H1 (cell line): ENCODE measurements at regions not wholly inside any gene's neighbourhood (a gene's known extent, or its start where the extent isn't known, plus 50 kb on each side); places are given as distances from the start of the nearest gene placed in this dataset.

Experiments
- CTCF ChIA-PET: fragments of 300-600 bp; sonication (Branson Sonifier 250); formaldehyde crosslinking; loops from one replicate; lab custom pipeline; 2021; ENCODE audit not compliant: partially characterized antibody; lab: Charles Lee
- POLR2A ChIA-PET: fragments of 300-600 bp; sonication (Branson Sonifier 250); formaldehyde crosslinking; loops from one replicate; lab custom pipeline; 2021; ENCODE audit warnings: inconsistent platforms; ENCODE audit not compliant: partially characterized antibody; lab: Charles Lee
- DNase-seq, 2 experiments: peaks; one replicate each; pipeline versions ENCODE4 v3.0.0 to v3.0.0-alpha.2; 2010 to 2022; ENCODE audit warnings: low spot score in 2 of 2, low read depth in 1 of 2, mixed read lengths in 1 of 2
- FAIRE-seq: peaks from 2 replicates; lab custom pipeline; 2011; peaks lifted over from hg19 to GRCh38; lab: Jason Lieb, UNC
- H2AFZ ChIP-seq: 2 replicates; pipeline ENCODE4 v1.8.1; 2012; ENCODE audit warnings: low read length, inconsistent platforms
- H2AK5ac ChIP-seq: 2 replicates; pipeline ENCODE4 v1.6.1; 2013; ENCODE audit warnings: low read depth, low read length
- H2BK120ac ChIP-seq: replicated peaks from 2 replicates; pipeline ENCODE3; 2013; ENCODE audit warnings: low read depth, low read length, inconsistent platforms
- H2BK12ac ChIP-seq: 2 replicates; pipeline ENCODE4 v1.6.1; 2013; ENCODE audit warnings: low read depth, low read length
- H2BK15ac ChIP-seq: 2 replicates; pipeline ENCODE4 v1.6.1; 2013; ENCODE audit warnings: low read length
- H2BK20ac ChIP-seq: 2 replicates; pipeline ENCODE4 v1.6.1; 2013; ENCODE audit warnings: low read length
- H2BK5ac ChIP-seq: 2 replicates; pipeline ENCODE4 v1.6.1; 2013; ENCODE audit warnings: low read depth, low read length
- H3K14ac ChIP-seq: 2 replicates; pipeline ENCODE4 v1.6.1; 2013; ENCODE audit warnings: inconsistent platforms; ENCODE audit not compliant: insufficient read length
- H3K18ac ChIP-seq: 2 replicates; pipeline ENCODE4 v1.6.1; 2013; ENCODE audit warnings: low read length; ENCODE audit errors: extremely low read depth
- H3K23ac ChIP-seq: 2 replicates; pipeline ENCODE4 v1.6.1; 2013; ENCODE audit warnings: inconsistent platforms; ENCODE audit not compliant: insufficient read length
- H3K23me2 ChIP-seq: 2 replicates; pipeline ENCODE4 v1.6.1; 2013; ENCODE audit warnings: low read depth, low read length
- H3K27ac ChIP-seq: 2 replicates; pipeline ENCODE4 v1.6.1; 2011; ENCODE audit warnings: low read depth, low read length, inconsistent platforms
- H3K27me3 ChIP-seq, 4 experiments: replicated peaks in 1 of 4; 1 replicate in 1 of 4; 2 replicates in 3 of 4; pipeline versions ENCODE4 v1.6.1 to v1.8.1; 2011 to 2013; ENCODE audit warnings: low read length in 3 of 4, mild to moderate bottlenecking in 3 of 4, inconsistent platforms in 2 of 4, mixed read lengths in 2 of 4, moderate library complexity in 1 of 4; ENCODE audit not compliant: control insufficient read depth in 3 of 4, insufficient read depth in 3 of 4; ENCODE audit errors: extremely low read depth in 1 of 4
- H3K36me3 ChIP-seq, 4 experiments: 2 replicates each; pipeline versions ENCODE4 v1.6.1 to v1.8.1; 2011 to 2013; ENCODE audit warnings: mild to moderate bottlenecking in 4 of 4, low read length in 3 of 4, moderate library complexity in 2 of 4, control low read depth in 1 of 4, inconsistent platforms in 1 of 4; ENCODE audit not compliant: insufficient read depth in 4 of 4, control insufficient read depth in 2 of 4
- H3K4ac ChIP-seq: replicated peaks from 2 replicates; pipeline ENCODE3; 2013; ENCODE audit warnings: low read length, low read depth, mixed read lengths, inconsistent platforms; ENCODE audit not compliant: insufficient read length
- H3K4me1 ChIP-seq, 4 experiments: replicated peaks in 1 of 4; 1 replicate in 1 of 4; 2 replicates in 3 of 4; pipeline versions ENCODE4 v1.6.1 to v1.8.1; 2011 to 2013; ENCODE audit warnings: low read length in 3 of 4, inconsistent platforms in 2 of 4, mixed read lengths in 1 of 4; ENCODE audit not compliant: insufficient read depth in 4 of 4, control insufficient read depth in 3 of 4
- H3K4me2 ChIP-seq, 2 experiments: 2 replicates each; pipeline versions ENCODE4 v1.6.1 to v1.8.1; 2011 to 2013; ENCODE audit warnings: low read depth in 2 of 2, low read length in 2 of 2, control low read depth in 1 of 2, inconsistent platforms in 1 of 2, mild to moderate bottlenecking in 1 of 2; ENCODE audit not compliant: insufficient read depth in 1 of 2
- H3K4me3 ChIP-seq, 4 experiments: fragments of 200-600, 300-600 bp in 1 of 4; sonication (generic), shearing (Covaris generic), sonication (Bioruptor Twin) in 1 of 4; 2 replicates each; pipeline versions ENCODE4 v1.5.1 to v1.8.1; 2011 to 2016; ENCODE audit warnings: low read length in 4 of 4, low read depth in 3 of 4, control low read depth in 2 of 4, inconsistent platforms in 2 of 4, mild to moderate bottlenecking in 2 of 4, mixed read lengths in 1 of 4, moderate library complexity in 1 of 4; ENCODE audit not compliant: insufficient read depth in 2 of 4; ENCODE audit errors: extremely low read depth in 1 of 4
- H3K56ac ChIP-seq: replicated peaks from 2 replicates; pipeline ENCODE3; 2013; ENCODE audit warnings: low read depth, mild to moderate bottlenecking, mixed read lengths, low read length, inconsistent platforms; ENCODE audit not compliant: insufficient read length
- H3K79me1 ChIP-seq: 2 replicates; pipeline ENCODE4 v1.6.1; 2013; ENCODE audit warnings: low read depth, low read length, control low read depth
- H3K79me2 ChIP-seq, 2 experiments: 2 replicates each; pipeline versions ENCODE4 v1.6.1 to v1.8.1; 2012 to 2013; ENCODE audit warnings: low read length in 2 of 2, mild to moderate bottlenecking in 2 of 2, inconsistent platforms in 1 of 2; ENCODE audit not compliant: insufficient read depth in 2 of 2, control insufficient read depth in 1 of 2
- H3K9ac ChIP-seq, 4 experiments: replicated peaks in 1 of 4; 1 replicate in 1 of 4; 2 replicates in 3 of 4; pipeline versions ENCODE4 v1.6.1 to v1.8.1; 2011 to 2013; ENCODE audit warnings: low read depth in 3 of 4, low read length in 3 of 4, control low read depth in 2 of 4, mild to moderate bottlenecking in 2 of 4, moderate library complexity in 2 of 4, inconsistent platforms in 1 of 4; ENCODE audit errors: extremely low read depth in 1 of 4
- H3K9me3 ChIP-seq, 2 experiments: 2 replicates each; pipeline versions ENCODE4 v1.6.1 to v1.8.1; 2012 to 2013; ENCODE audit warnings: mild to moderate bottlenecking in 2 of 2, moderate library complexity in 2 of 2, control low read depth in 1 of 2, inconsistent platforms in 1 of 2, low read depth in 1 of 2, low read length in 1 of 2, mixed read lengths in 1 of 2; ENCODE audit not compliant: insufficient read depth in 2 of 2
- H4K20me1 ChIP-seq, 2 experiments: replicated peaks in 1 of 2; 2 replicates each; pipeline versions ENCODE3 to v1.8.1; 2011 to 2013; ENCODE audit warnings: inconsistent platforms in 2 of 2, low read length in 2 of 2, mild to moderate bottlenecking in 1 of 2; ENCODE audit not compliant: insufficient read depth in 2 of 2, control insufficient read depth in 1 of 2
- H4K5ac ChIP-seq: 2 replicates; pipeline ENCODE4 v1.6.1; 2013; ENCODE audit warnings: low read length, low read depth, mixed read lengths, inconsistent platforms; ENCODE audit not compliant: insufficient read length
- H4K8ac ChIP-seq: 2 replicates; pipeline ENCODE4 v1.8.0; 2013; ENCODE audit warnings: mild to moderate bottlenecking, moderate library complexity, low read length, inconsistent platforms; ENCODE audit not compliant: insufficient read depth; ENCODE audit errors: extremely low read depth
- H4K91ac ChIP-seq: replicated peaks from 2 replicates; pipeline ENCODE3; 2013; ENCODE audit warnings: low read length, mixed read lengths, inconsistent platforms; ENCODE audit not compliant: insufficient read length
- ATF3 ChIP-seq: IDR thresholded peaks from 2 replicates; pipeline ENCODE4 v1.6.1; 2011; ENCODE audit warnings: low read depth, mild to moderate bottlenecking, low read length; ENCODE audit not compliant: insufficient read depth
- CBX5 ChIP-seq: fragments of 300-800, 300-1000 bp; sonication (generic); IDR thresholded peaks from 2 replicates; pipeline ENCODE4 v1.7.1; 2016; ENCODE audit warnings: antibody characterized with exemption, low read length, low read depth
- CEBPB ChIP-seq: IDR thresholded peaks from 2 replicates; pipeline ENCODE4 v1.6.1; 2012; ENCODE audit warnings: low read depth, low read length
- CHD1 ChIP-seq: IDR thresholded peaks from 2 replicates; pipeline ENCODE4 v1.6.1; 2012; ENCODE audit warnings: low read depth, low read length, improper control_type of control experiment
- CTCF ChIP-seq, 3 experiments: IDR thresholded peaks; 1 replicate in 2 of 3; 2 replicates in 1 of 3; pipeline versions ENCODE4 v1.5.1 to v1.6.1; 2011; ENCODE audit warnings: low read length in 3 of 3, mild to moderate bottlenecking in 3 of 3, inconsistent platforms in 2 of 3, low read depth in 1 of 3, moderate library complexity in 1 of 3; ENCODE audit not compliant: insufficient read depth in 1 of 3; ENCODE audit errors: control extremely low read depth in 1 of 3
- GTF2F1 ChIP-seq: IDR thresholded peaks from 2 replicates; pipeline ENCODE4 v1.6.1; 2012; ENCODE audit warnings: low read depth, low read length, improper control_type of control experiment, borderline replicate concordance
- HDAC2 ChIP-seq, 2 experiments: fragments of 300-600 bp in 1 of 2; sonication (generic) in 1 of 2; IDR thresholded peaks; 2 replicates each; pipeline ENCODE4 v1.6.1; 2011 to 2012; ENCODE audit warnings: low read depth in 2 of 2, low read length in 2 of 2, mild to moderate bottlenecking in 2 of 2, moderate library complexity in 2 of 2, borderline replicate concordance in 1 of 2, inconsistent platforms in 1 of 2
- SIX5 ChIP-seq: IDR thresholded peaks from 2 replicates; pipeline ENCODE4 v1.6.1; 2011; ENCODE audit warnings: mild to moderate bottlenecking, low read depth, low read length
- TEAD4 ChIP-seq: IDR thresholded peaks from 2 replicates; pipeline ENCODE4 v1.6.1; 2012; ENCODE audit warnings: low read depth, low read length, inconsistent platforms, mixed read lengths
- WGBS, 2 experiments: shearing (Covaris generic) in 1 of 2; methylation state at CpG; one replicate each; pipeline versions ENCODE4 v1.1.6 to v1.1.7; 2013 to 2015; ENCODE audit warnings: low lambda C conversion rate in 2 of 2, mixed read lengths in 2 of 2, inconsistent platforms in 1 of 2, low coverage in 1 of 2, missing lambda C conversion rate in 1 of 2; ENCODE audit not compliant: insufficient replicate concordance in 2 of 2, insufficient coverage in 1 of 2, insufficient read length in 1 of 2; ENCODE audit errors: extremely low coverage in 1 of 2, missing lambda C conversion rate in 1 of 2; 5-methylcytosine and 5-hydroxymethylcytosine counted together

- H4K5ac ChIP-seq: no peak overlapping the region
- TF ChIP-seq CBX5 (no peak), HDAC2 (IDR thresholded peaks at IDR 0.05; ENCODE audit: borderline replicate concordance in 1 of 2, low read depth in 2 of 2, low read length in 2 of 2) (no peak), GTF2F1 (no peak), CEBPB (no peak), CHD1 (no peak), SIX5 (no peak), ATF3 (no peak), TEAD4 (no peak), CTCF (IDR thresholded peaks at IDR 0.05; ENCODE audit: control extremely low read depth in 1 of 3, insufficient read depth in 1 of 3, low read depth in 1 of 3, low read length in 3 of 3) (no peak)
Observed at GRCh38 chr18:26642440-26643348, 94.3 kb upstream of the KCTD1 start.

More at GRCh38 chr18:26642440-26643348, 94.3 kb upstream of the KCTD1 start:
- FAIRE-seq: no peak
- Histone ChIP-seq H4K20me1 (peaks cover 0 to 1% of the 10 kb centered on the region in 2 experiments), H3K79me2 (no peaks in the 10 kb centered on the region), H3K4me2 (no peak overlapping the region), H4K91ac (no peak overlapping the region), H3K4me3 (no peak overlapping the region), H3K27me3 (no peaks in the 10 kb centered on the region; a peak in 2 of 7 replicates), H3K4me1 (no peaks in the 10 kb centered on the region), H2BK5ac (no peak overlapping the region), H3K27ac (no peak overlapping the region), H3K9ac (no peak overlapping the region), H3K23ac (no peak overlapping the region), H3K23me2 (0 out of 2 replicates have a peak, but pooled peaks cover 1% of the 10 kb centered on the region), H3K9me3 (no peaks in the 10 kb centered on the region), H3K18ac (no peak overlapping the region), H2BK120ac (no peak overlapping the region), H2AFZ (no peak overlapping the region), H2AK5ac (no peak overlapping the region), H2BK20ac (no peak overlapping the region), H4K8ac (no peak overlapping the region), H3K79me1 (no peaks in the 10 kb centered on the region), H2BK12ac (no peak overlapping the region), H3K36me3 (no peaks in the 10 kb centered on the region), H3K56ac (no peak overlapping the region), H3K4ac (no peak overlapping the region), H2BK15ac (no peak overlapping the region), H3K14ac (no peak overlapping the region)
- CTCF ChIA-PET: interaction anchor here (0.6 to 1.4 kb wide), 2 partner anchors 22 to 140 kb away, joined by 3 to 10 read pairs; no protein-coding TSS in a partner anchor
- 91% methylated on average over 7 of the region's 14 CpGs; no CpG with 5 or more reads in 1 of the 2 experiments for WGBS, 2 experiments
- DNase-seq: no peak
- POLR2A ChIA-PET: no interaction called here
